Tibial nerve (tissue), 3 donors: ENCODE measurements at regions not wholly inside any gene's neighbourhood (a gene's known extent, or its start where the extent isn't known, plus 50 kb on each side); places are given as distances from the start of the nearest gene placed in this dataset.

Experiments used
- CTCF ChIP-seq, 5 experiments: fragments of 200-600 bp in 3 of 5; fragments of 450-650 bp in 2 of 5; sonication (generic) in 3 of 5; IDR thresholded peaks; one replicate each; pipeline ENCODE4 v1.5.1; 2016 to 2019; ENCODE audit warnings: antibody characterized with exemption in 5 of 5, mild to moderate bottlenecking in 3 of 5, moderate library complexity in 2 of 5
- POLR2A ChIP-seq, 2 donors: fragments of 450-650 bp; IDR thresholded peaks; one replicate each; pipeline ENCODE4 v1.6.1; 2017; ENCODE audit warnings: antibody characterized with exemption in 2 of 2, mild to moderate bottlenecking in 2 of 2, moderate library complexity in 2 of 2

- TF ChIP-seq POLR2A (IDR thresholded peaks at IDR 0.05) (no peak), CTCF (IDR thresholded peaks at IDR 0.05) (no peak)
Measured at GRCh38 chr5:77144837-77145139, 57.7 kb upstream of the ZBED3 start.
